MCF 10A (cell line): ENCODE measurements at regions not wholly inside any gene's neighbourhood (a gene's known extent, or its start where the extent isn't known, plus 50 kb on each side); places are given as distances from the start of the nearest gene placed in this dataset.

Experiments
- BruUV-seq: library from RNA; stranded (reverse); fragments of 400-500 nt; replicated peaks from 2 replicates; lab custom pipeline; 2021; lab: Mats Ljungman, UMichigan
- CTCF ChIA-PET: fragments of 300-600 bp; sonication (Branson Sonifier 250); formaldehyde crosslinking; extraction: SDS; loops from one replicate; lab custom pipeline; 2021; ENCODE audit warnings: antibody characterized with exemption, inconsistent platforms; lab: Yijun Ruan, JAX
- POLR2A ChIA-PET: fragments of 300-600, 350-650 bp; sonication (Branson Sonifier 250); formaldehyde crosslinking; extraction: SDS; loops from one replicate; lab custom pipeline; 2020; ENCODE audit warnings: antibody characterized with exemption, inconsistent platforms; lab: Yijun Ruan, JAX
- DNase-seq: peaks from one replicate; pipeline ENCODE4 v3.0.0-alpha.2; 2018; ENCODE audit not compliant: unreplicated experiment
- H3K27ac Mint-ChIP-seq: one replicate; pipeline ENCODE4 v1.8.0; 2022; ENCODE audit warnings: mild to moderate bottlenecking, low read depth, mixed read lengths; ENCODE audit not compliant: unreplicated experiment
- H3K27me3 Mint-ChIP-seq: one replicate; pipeline ENCODE4 v1.8.0; 2022; ENCODE audit warnings: mixed read lengths; ENCODE audit not compliant: insufficient read depth, unreplicated experiment
- H3K36me3 Mint-ChIP-seq: one replicate; pipeline ENCODE4 v1.8.0; 2022; ENCODE audit warnings: mild to moderate bottlenecking, moderate library complexity, mixed read lengths; ENCODE audit not compliant: insufficient read depth, unreplicated experiment
- H3K4me1 Mint-ChIP-seq: one replicate; pipeline ENCODE4 v1.8.0; 2022; ENCODE audit warnings: mixed read lengths; ENCODE audit not compliant: insufficient read depth, unreplicated experiment
- H3K4me3 Mint-ChIP-seq: one replicate; pipeline ENCODE4 v1.8.0; 2022; ENCODE audit warnings: mild to moderate bottlenecking, moderate library complexity, mixed read lengths; ENCODE audit not compliant: unreplicated experiment
- H3K9me3 Mint-ChIP-seq: one replicate; pipeline ENCODE4 v1.8.0; 2022; ENCODE audit warnings: mixed read lengths; ENCODE audit not compliant: unreplicated experiment
- CTCF ChIP-seq: fragments of 200-600 bp; IDR thresholded peaks from one replicate; pipeline ENCODE4 v1.8.0; 2022; ENCODE audit warnings: antibody characterized with exemption, mild to moderate bottlenecking; ENCODE audit not compliant: unreplicated experiment
- intact Hi-C: fragments of 100-400 bp; cut with micrococcal nuclease; formaldehyde crosslinking; loops from 2 replicates; pipeline ENCODE4 v1.14.1; 2022

GRCh38 chr3:55202326-55202725 lies 274.5 kb upstream of the LRTM1 start:
- POLR2A ChIA-PET = no interaction called here
- no peak for TF ChIP-seq CTCF
- CTCF ChIA-PET = interaction anchor here (0.7 to 1.2 kb wide), 2 partner anchors 13 to 90 kb away, joined by 3 read pairs; no protein-coding TSS in a partner anchor
- Mint-ChIP-seq H3K9me3 (no peaks in the 10 kb centered on the region), H3K27me3 (no peaks in the 10 kb centered on the region), H3K36me3 (no peaks in the 10 kb centered on the region), H3K4me3 (no peak overlapping the region), H3K4me1 (peaks cover 14% of the 10 kb centered on the region), H3K27ac (no peak overlapping the region)
- intact Hi-C loops = no loop called here
- peak; percentile 74 for DNase-seq
- no TSS peak for BruUV-seq

- BruUV-seq = no TSS peak
- H3K9me3 Mint-ChIP-seq = no peaks in the 10 kb centered on the region
- ChIA-PET CTCF (interaction anchor here (1.2 kb wide), 1 partner anchor 14 kb away, joined by 3 read pairs; no protein-coding TSS in a partner anchor), POLR2A (no interaction called here)
- TF ChIP-seq CTCF = no peak
- intact Hi-C loops = no loop called here
- H3K27me3 Mint-ChIP-seq = no peaks in the 10 kb centered on the region
- H3K36me3 Mint-ChIP-seq = no peaks in the 10 kb centered on the region
- peaks cover 14% of the 10 kb centered on the region for H3K4me1 Mint-ChIP-seq
- no peak overlapping the region for H3K4me3 Mint-ChIP-seq
- no peak for DNase-seq
- H3K27ac Mint-ChIP-seq = no peak overlapping the region
Measured at GRCh38 chr3:55201779-55202178, 273.9 kb upstream of the LRTM1 start.

GRCh38 chr3:55200906-55201305 lies 273.0 kb upstream of the LRTM1 start:
- CTCF ChIA-PET = interaction anchor here (0.7 kb wide), 1 partner anchor 11 kb away, joined by 3 read pairs; no protein-coding TSS in a partner anchor
- no peak for TF ChIP-seq CTCF
- Mint-ChIP-seq H3K9me3 (no peaks in the 10 kb centered on the region), H3K4me1 (peaks cover 14% of the 10 kb centered on the region), H3K4me3 (no peak overlapping the region), H3K27ac (no peak overlapping the region), H3K27me3 (no peaks in the 10 kb centered on the region), H3K36me3 (no peaks in the 10 kb centered on the region)
- POLR2A ChIA-PET = no interaction called here
- intact Hi-C loops = no loop called here
- no peak for DNase-seq
- no TSS peak for BruUV-seq

- DNase-seq = no peak
- BruUV-seq = no TSS peak
- Mint-ChIP-seq H3K4me3 (no peak overlapping the region), H3K36me3 (no peaks in the 10 kb centered on the region), H3K27ac (no peak overlapping the region), H3K4me1 (peaks cover 14% of the 10 kb centered on the region), H3K27me3 (no peaks in the 10 kb centered on the region), H3K9me3 (no peaks in the 10 kb centered on the region)
- TF ChIP-seq CTCF = no peak
- CTCF ChIA-PET = no interaction called here
- intact Hi-C loops = no loop called here
- POLR2A ChIA-PET = no interaction called here
Measured at GRCh38 chr3:55198554-55198953, 270.7 kb upstream of the LRTM1 start.
